ENCODE measurements at regions not wholly inside any gene's neighbourhood (a gene's known extent, or its start where the extent isn't known, plus 50 kb on each side); places are given as distances from the start of the nearest gene placed in this dataset.

DNA sequence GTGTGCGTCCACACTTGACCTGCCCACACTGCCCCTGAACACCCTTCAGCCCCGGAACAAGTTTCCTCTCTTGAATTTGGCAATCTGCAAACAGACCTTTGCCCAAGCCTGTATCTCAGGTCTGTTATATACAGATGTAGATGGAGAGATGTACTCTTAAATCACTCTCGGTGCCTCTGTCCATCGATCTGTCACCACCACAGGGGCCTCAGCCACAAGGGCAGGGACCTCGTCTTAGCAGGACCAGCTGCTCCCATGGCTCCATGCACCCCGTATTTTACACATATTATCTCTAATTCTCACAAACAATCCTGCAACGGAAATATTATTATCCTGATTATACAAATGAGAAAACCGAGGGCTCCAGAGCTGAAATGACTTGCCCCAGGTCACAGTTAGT is 313.4 kb downstream of the BCL11B start:
- Mint-ChIP-seq H3K27ac (no peak overlapping the region), H3K27me3 (ENCODE audit: insufficient read depth) (peaks cover 38% of the 10 kb centered on the region), H3K4me1 (peaks cover 5% of the 10 kb centered on the region), H3K9me3 (no peaks in the 10 kb centered on the region), H3K4me3 (no peak overlapping the region), H3K36me3 (ENCODE audit: low read depth) (no peaks in the 10 kb centered on the region)
- H3K9ac ChIP-seq (ENCODE audit: extremely low read depth, low read length, poor library complexity, severe bottlenecking): no peak overlapping the region
- no peak for DNase-seq
- H3K36me3 ChIP-seq (ENCODE audit: control insufficient read depth, insufficient read depth, low read length): no peaks in the 10 kb centered on the region
- no peaks in the 10 kb centered on the region for H3K9me3 ChIP-seq (ENCODE audit: control insufficient read depth, low read length)
- H3K4me3 ChIP-seq (ENCODE audit: low read length): no peak overlapping the region
- TF ChIP-seq, protein P1, sequence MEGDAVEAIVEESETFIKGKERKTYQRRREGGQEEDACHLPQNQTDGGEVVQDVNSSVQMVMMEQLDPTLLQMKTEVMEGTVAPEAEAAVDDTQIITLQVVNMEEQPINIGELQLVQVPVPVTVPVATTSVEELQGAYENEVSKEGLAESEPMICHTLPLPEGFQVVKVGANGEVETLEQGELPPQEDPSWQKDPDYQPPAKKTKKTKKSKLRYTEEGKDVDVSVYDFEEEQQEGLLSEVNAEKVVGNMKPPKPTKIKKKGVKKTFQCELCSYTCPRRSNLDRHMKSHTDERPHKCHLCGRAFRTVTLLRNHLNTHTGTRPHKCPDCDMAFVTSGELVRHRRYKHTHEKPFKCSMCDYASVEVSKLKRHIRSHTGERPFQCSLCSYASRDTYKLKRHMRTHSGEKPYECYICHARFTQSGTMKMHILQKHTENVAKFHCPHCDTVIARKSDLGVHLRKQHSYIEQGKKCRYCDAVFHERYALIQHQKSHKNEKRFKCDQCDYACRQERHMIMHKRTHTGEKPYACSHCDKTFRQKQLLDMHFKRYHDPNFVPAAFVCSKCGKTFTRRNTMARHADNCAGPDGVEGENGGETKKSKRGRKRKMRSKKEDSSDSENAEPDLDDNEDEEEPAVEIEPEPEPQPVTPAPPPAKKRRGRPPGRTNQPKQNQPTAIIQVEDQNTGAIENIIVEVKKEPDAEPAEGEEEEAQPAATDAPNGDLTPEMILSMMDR (conservative IDR thresholded peaks at IDR 0.05): no peak
- WGBS, 2 experiments (ENCODE audit: insufficient coverage in 1 of 2, insufficient read length in 1 of 2): 90% methylated on average over 4 to 8 of the region's 8 CpGs
- no peaks in the 10 kb centered on the region for H3K4me1 ChIP-seq (ENCODE audit: control insufficient read depth, insufficient read depth, low read length)
- H3K27ac ChIP-seq (ENCODE audit: low read depth, low read length): no peak overlapping the region
- H3K27me3 ChIP-seq (ENCODE audit: control insufficient read depth, insufficient read depth, low read length, poor library complexity, severe bottlenecking): no peaks in the 10 kb centered on the region

DNA sequence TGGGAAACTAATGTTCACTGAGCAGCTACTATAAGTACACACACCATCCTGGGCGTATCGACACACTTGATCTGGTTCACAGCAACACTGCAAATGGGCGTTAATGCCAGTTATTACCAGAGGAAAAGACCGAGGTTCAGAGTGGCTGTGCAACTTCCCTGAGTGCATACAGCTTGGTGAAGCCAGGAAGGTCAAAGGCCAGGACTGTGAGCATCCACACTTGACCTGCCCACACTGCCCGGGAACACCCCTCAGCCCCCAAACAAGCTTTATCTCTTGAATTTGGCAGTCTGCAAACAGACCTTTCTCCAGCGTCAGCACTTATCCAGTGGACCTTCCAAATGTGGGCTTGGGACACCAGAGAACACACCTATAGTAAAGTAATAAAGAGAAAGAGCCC is 312.6 kb downstream of the BCL11B start:
- Histone ChIP-seq H3K27me3 (ENCODE audit: control insufficient read depth, insufficient read depth, low read length, poor library complexity, severe bottlenecking) (no peaks in the 10 kb centered on the region), H3K27ac (ENCODE audit: low read depth, low read length) (no peak overlapping the region), H3K4me1 (ENCODE audit: control insufficient read depth, insufficient read depth, low read length) (no peaks in the 10 kb centered on the region), H3K9ac (ENCODE audit: extremely low read depth, low read length, poor library complexity, severe bottlenecking) (no peak overlapping the region), H3K4me3 (ENCODE audit: low read length) (no peak overlapping the region), H3K36me3 (ENCODE audit: control insufficient read depth, insufficient read depth, low read length) (no peaks in the 10 kb centered on the region), H3K9me3 (ENCODE audit: control insufficient read depth, low read length) (no peaks in the 10 kb centered on the region)
- no peaks in the 10 kb centered on the region for H3K9me3 Mint-ChIP-seq
- no peak overlapping the region for H3K4me3 Mint-ChIP-seq
- DNase-seq: peak; percentile 28
- H3K36me3 Mint-ChIP-seq (ENCODE audit: low read depth): no peaks in the 10 kb centered on the region
- TF ChIP-seq, protein P1 (conservative IDR thresholded peaks at IDR 0.05): no peak
- peaks cover 32% of the 10 kb centered on the region for H3K27me3 Mint-ChIP-seq (ENCODE audit: insufficient read depth)
- no peak overlapping the region for H3K27ac Mint-ChIP-seq
- H3K4me1 Mint-ChIP-seq: peaks cover 4% of the 10 kb centered on the region
- WGBS, 2 experiments (ENCODE audit: insufficient coverage in 1 of 2, insufficient read length in 1 of 2): 89 to 96% methylated on average over 4 to 6 of the region's 6 CpGs

DNA sequence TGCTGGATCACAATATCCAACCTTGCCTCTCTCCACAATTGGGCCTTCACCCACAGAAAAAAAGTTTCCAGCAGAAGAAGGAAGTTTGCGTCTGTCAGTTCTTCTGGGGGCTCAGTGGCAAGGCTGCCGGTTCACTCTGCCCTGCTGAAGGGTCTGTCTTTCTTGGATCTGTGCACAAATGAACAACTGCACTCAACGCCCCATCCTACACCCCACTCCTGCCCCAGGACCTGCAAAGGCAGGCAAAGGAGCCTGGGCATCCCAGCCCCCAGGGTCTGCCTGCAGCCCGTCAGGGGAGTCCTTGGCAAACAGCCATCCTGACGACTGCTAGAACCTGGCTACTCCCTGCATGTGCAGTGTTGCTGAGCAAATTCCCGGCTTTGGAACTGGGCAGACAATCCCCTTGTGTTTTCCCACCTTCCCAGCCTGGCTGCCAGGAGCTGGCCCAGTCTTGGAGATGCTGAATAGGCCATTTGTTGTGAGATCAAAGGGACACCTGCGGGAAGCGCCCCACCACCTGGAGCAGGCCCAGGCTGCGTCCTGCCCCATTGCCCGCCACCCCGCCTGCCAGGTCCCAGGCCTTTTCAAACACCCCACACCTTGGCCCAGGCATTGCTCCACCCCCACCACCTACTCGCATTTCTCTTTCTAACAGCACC is 311.9 kb downstream of the BCL11B start:
- 89 to 91% methylated on average over 4 to 12 of the region's 12 CpGs for WGBS, 2 experiments (ENCODE audit: insufficient coverage in 1 of 2, insufficient read length in 1 of 2)
- Mint-ChIP-seq H3K27ac (no peak overlapping the region), H3K36me3 (ENCODE audit: low read depth) (no peaks in the 10 kb centered on the region), H3K4me1 (peaks cover 4% of the 10 kb centered on the region), H3K4me3 (no peak overlapping the region), H3K9me3 (no peaks in the 10 kb centered on the region), H3K27me3 (ENCODE audit: insufficient read depth) (peaks cover 32% of the 10 kb centered on the region)
- peak; percentile 43 for DNase-seq
- TF ChIP-seq, protein P1 (conservative IDR thresholded peaks at IDR 0.05): no peak
- Histone ChIP-seq H3K9me3 (ENCODE audit: control insufficient read depth, low read length) (no peaks in the 10 kb centered on the region), H3K4me1 (ENCODE audit: control insufficient read depth, insufficient read depth, low read length) (no peaks in the 10 kb centered on the region), H3K9ac (ENCODE audit: extremely low read depth, low read length, poor library complexity, severe bottlenecking) (no peak overlapping the region), H3K27me3 (ENCODE audit: control insufficient read depth, insufficient read depth, low read length, poor library complexity, severe bottlenecking) (no peaks in the 10 kb centered on the region), H3K27ac (ENCODE audit: low read depth, low read length) (no peak overlapping the region), H3K4me3 (ENCODE audit: low read length) (no peak overlapping the region), H3K36me3 (ENCODE audit: control insufficient read depth, insufficient read depth, low read length) (no peaks in the 10 kb centered on the region)

All from endodermal cell (in vitro differentiated cells).